ENCODE measurements at regions not wholly inside any gene's neighbourhood (a gene's known extent, or its start where the extent isn't known, plus 50 kb on each side); places are given as distances from the start of the nearest gene placed in this dataset.

DNA sequence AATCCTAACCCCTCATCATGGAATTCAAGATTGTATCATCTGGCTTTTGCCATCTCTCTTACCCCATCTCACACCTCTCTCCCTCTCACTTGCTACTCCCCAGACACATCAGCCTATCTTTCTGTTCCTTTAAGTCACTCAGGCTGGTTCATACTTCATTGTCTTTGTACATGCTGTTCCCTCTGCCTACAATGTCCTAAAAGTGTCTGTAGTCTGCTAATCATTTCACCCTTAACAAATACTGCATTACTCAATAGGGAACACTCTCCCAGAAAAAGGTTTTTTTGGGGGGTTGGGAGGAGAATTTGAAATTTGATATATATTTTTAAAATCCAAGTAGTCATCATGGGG is 146.2 kb upstream of the KLF7 start:
- H3K27me3 ChIP-seq (ENCODE audit: control insufficient read depth in 2 of 2, insufficient read depth in 2 of 2, low read length in 2 of 2) = no peaks in the 10 kb centered on the region
- H3K27ac ChIP-seq (ENCODE audit: low read depth in 1 of 2, low read length in 2 of 2) = peak overlapping the region; percentile 1 to 85
- Mint-ChIP-seq H3K9me3 (peaks cover 0 to 2% (median 0%) of the 10 kb centered on the region in 7 donors), H3K27ac (peak overlapping the region; percentile 90 to 96 (median 94)), H3K4me3 (no peak overlapping the region), H3K4me1 (peaks cover 25% of the 10 kb centered on the region), H3K36me3 (no peaks in the 10 kb centered on the region), H3K27me3 (ENCODE audit: low read depth in 3 of 3) (peaks cover 0 to 5% (median 1%) of the 10 kb centered on the region in 3 donors)
- no peaks in the 10 kb centered on the region for H3K9me3 ChIP-seq (replicated peaks in 1 of 2; ENCODE audit: control insufficient read depth in 1 of 2, insufficient read depth in 1 of 2, low read length in 2 of 2)
- intact Hi-C loops (cut with micrococcal nuclease) = loop anchor here in 1 of 2 donors (10.0 kb wide), 1 partner anchor 147 kb away; the partner anchor contains the start of gene KLF7
- no peak overlapping the region for H2AFZ ChIP-seq (ENCODE audit: insufficient read depth, low read depth, low read length, poor library complexity, severe bottlenecking)
- no peaks in the 10 kb centered on the region for H4K20me1 ChIP-seq (ENCODE audit: insufficient read depth, low read length)
- no peak overlapping the region for H3K4me3 ChIP-seq (replicated peaks in 1 of 3; ENCODE audit: low read depth in 2 of 3, low read length in 3 of 3)
- H3K79me2 ChIP-seq (ENCODE audit: insufficient read depth, low read length) = no peaks in the 10 kb centered on the region
- no peak overlapping the region for H3K9ac ChIP-seq (ENCODE audit: insufficient read depth, low read length, poor library complexity, severe bottlenecking)
- no peak for DNase-seq
- TF ChIP-seq, protein P1, sequence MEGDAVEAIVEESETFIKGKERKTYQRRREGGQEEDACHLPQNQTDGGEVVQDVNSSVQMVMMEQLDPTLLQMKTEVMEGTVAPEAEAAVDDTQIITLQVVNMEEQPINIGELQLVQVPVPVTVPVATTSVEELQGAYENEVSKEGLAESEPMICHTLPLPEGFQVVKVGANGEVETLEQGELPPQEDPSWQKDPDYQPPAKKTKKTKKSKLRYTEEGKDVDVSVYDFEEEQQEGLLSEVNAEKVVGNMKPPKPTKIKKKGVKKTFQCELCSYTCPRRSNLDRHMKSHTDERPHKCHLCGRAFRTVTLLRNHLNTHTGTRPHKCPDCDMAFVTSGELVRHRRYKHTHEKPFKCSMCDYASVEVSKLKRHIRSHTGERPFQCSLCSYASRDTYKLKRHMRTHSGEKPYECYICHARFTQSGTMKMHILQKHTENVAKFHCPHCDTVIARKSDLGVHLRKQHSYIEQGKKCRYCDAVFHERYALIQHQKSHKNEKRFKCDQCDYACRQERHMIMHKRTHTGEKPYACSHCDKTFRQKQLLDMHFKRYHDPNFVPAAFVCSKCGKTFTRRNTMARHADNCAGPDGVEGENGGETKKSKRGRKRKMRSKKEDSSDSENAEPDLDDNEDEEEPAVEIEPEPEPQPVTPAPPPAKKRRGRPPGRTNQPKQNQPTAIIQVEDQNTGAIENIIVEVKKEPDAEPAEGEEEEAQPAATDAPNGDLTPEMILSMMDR (IDR thresholded peaks at IDR 0.05) = no peak
- H3K4me2 ChIP-seq (replicated peaks; ENCODE audit: extremely low read depth, low read length, poor library complexity, severe bottlenecking) = no peak overlapping the region
- peaks cover 17 to 19% of the 10 kb centered on the region in 2 donors for H3K4me1 ChIP-seq (ENCODE audit: control insufficient read depth in 1 of 2, insufficient read depth in 2 of 2, low read length in 2 of 2)
- H3K36me3 ChIP-seq (replicated peaks in 1 of 2; ENCODE audit: control insufficient read depth in 1 of 2, insufficient read depth in 2 of 2, low read length in 2 of 2) = no peaks in the 10 kb centered on the region

GRCh38 chr2:207313947-207314346 is 148.2 kb upstream of the KLF7 start:
- Histone ChIP-seq H3K4me2 (replicated peaks; ENCODE audit: extremely low read depth, low read length, poor library complexity, severe bottlenecking) (no peak overlapping the region), H2AFZ (ENCODE audit: insufficient read depth, low read depth, low read length, poor library complexity, severe bottlenecking) (no peak overlapping the region), H3K36me3 (replicated peaks in 1 of 2; ENCODE audit: control insufficient read depth in 1 of 2, insufficient read depth in 2 of 2, low read length in 2 of 2) (no peaks in the 10 kb centered on the region), H3K27me3 (ENCODE audit: control insufficient read depth in 2 of 2, insufficient read depth in 2 of 2, low read length in 2 of 2) (no peaks in the 10 kb centered on the region), H3K9ac (ENCODE audit: insufficient read depth, low read length, poor library complexity, severe bottlenecking) (no peak overlapping the region), H3K4me1 (ENCODE audit: control insufficient read depth in 1 of 2, insufficient read depth in 2 of 2, low read length in 2 of 2) (peaks cover 17 to 19% of the 10 kb centered on the region in 2 donors), H3K9me3 (replicated peaks in 1 of 2; ENCODE audit: control insufficient read depth in 1 of 2, insufficient read depth in 1 of 2, low read length in 2 of 2) (no peaks in the 10 kb centered on the region), H3K79me2 (ENCODE audit: insufficient read depth, low read length) (no peaks in the 10 kb centered on the region), H4K20me1 (ENCODE audit: insufficient read depth, low read length) (no peaks in the 10 kb centered on the region), H3K4me3 (replicated peaks in 1 of 3; ENCODE audit: low read depth in 2 of 3, low read length in 3 of 3) (no peak overlapping the region), H3K27ac (ENCODE audit: low read depth in 1 of 2, low read length in 2 of 2) (no peak overlapping the region)
- no peak for DNase-seq
- no CpG with 5 or more reads among the region's 2 CpGs for WGBS (ENCODE audit: insufficient coverage)
- Mint-ChIP-seq H3K27me3 (ENCODE audit: low read depth in 3 of 3) (peaks cover 0 to 5% (median 1%) of the 10 kb centered on the region in 3 donors), H3K27ac (no peak overlapping the region), H3K4me1 (peaks cover 25% of the 10 kb centered on the region), H3K36me3 (no peaks in the 10 kb centered on the region), H3K4me3 (no peak overlapping the region), H3K9me3 (peaks cover 0 to 3% (median 0%) of the 10 kb centered on the region in 7 donors)
- intact Hi-C loops (cut with micrococcal nuclease) = loop anchor here in 1 of 2 donors (10.0 kb wide), 1 partner anchor 149 kb away; the partner anchor contains the start of gene KLF7
- TF ChIP-seq, protein P1 (IDR thresholded peaks at IDR 0.05) = no peak
